Osteocyte (in vitro differentiated cells): ENCODE measurements at regions not wholly inside any gene's neighbourhood (a gene's known extent, or its start where the extent isn't known, plus 50 kb on each side); places are given as distances from the start of the nearest gene placed in this dataset.

Experiments
- DNase-seq: peaks from one replicate; pipeline ENCODE4 v3.0.0; 2021; ENCODE audit warnings: mixed read lengths; ENCODE audit not compliant: unreplicated experiment; ENCODE audit errors: extremely low spot score
- H3K27ac Mint-ChIP-seq: one replicate; pipeline ENCODE4 v1.8.0; 2021; ENCODE audit warnings: mild to moderate bottlenecking, mixed read lengths; ENCODE audit not compliant: unreplicated experiment
- H3K27me3 Mint-ChIP-seq: one replicate; pipeline ENCODE4 v1.8.0; 2021; ENCODE audit warnings: mixed read lengths; ENCODE audit not compliant: unreplicated experiment
- H3K36me3 Mint-ChIP-seq: one replicate; pipeline ENCODE4 v1.8.0; 2021; ENCODE audit warnings: mixed read lengths; ENCODE audit not compliant: unreplicated experiment
- H3K4me1 Mint-ChIP-seq: one replicate; pipeline ENCODE4 v1.8.0; 2021; ENCODE audit warnings: mixed read lengths; ENCODE audit not compliant: unreplicated experiment
- H3K4me3 Mint-ChIP-seq: one replicate; pipeline ENCODE4 v1.8.0; 2021; ENCODE audit warnings: mild to moderate bottlenecking, moderate library complexity, mixed read lengths; ENCODE audit not compliant: unreplicated experiment
- H3K9me3 Mint-ChIP-seq: one replicate; pipeline ENCODE4 v1.8.0; 2021; ENCODE audit warnings: mixed read lengths; ENCODE audit not compliant: unreplicated experiment
- TF ChIP-seq, protein P1 (sequence below): fragments of 200-600 bp; sonication (generic); IDR thresholded peaks from 2 replicates; pipeline ENCODE4 v1.5.0; 2021; ENCODE audit warnings: antibody characterized with exemption, mild to moderate bottlenecking, moderate library complexity

DNA sequence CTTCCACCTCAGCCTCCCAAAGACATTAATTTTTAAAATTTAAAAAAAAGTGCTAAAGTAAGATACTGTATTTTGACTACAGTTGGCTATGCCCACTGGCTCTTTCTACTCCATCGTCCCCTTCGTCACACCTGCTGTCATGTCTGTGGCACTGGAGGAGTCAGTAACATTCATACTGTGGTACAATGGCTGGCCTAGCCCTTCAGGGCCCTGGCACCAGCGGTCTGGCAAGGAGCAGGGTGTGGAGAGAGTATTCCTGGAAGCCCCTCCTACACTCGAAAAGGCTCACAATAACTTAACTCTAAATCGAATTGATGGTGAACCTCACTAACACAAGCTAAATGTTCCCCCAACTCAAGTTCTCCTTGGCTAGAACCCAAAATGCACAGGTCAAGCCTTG is 89.7 kb upstream of the RASGRF1 start:
- Mint-ChIP-seq H3K4me1 (peaks cover 4% of the 10 kb centered on the region), H3K4me3 (no peak overlapping the region), H3K9me3 (no peaks in the 10 kb centered on the region), H3K36me3 (no peaks in the 10 kb centered on the region), H3K27ac (no peak overlapping the region), H3K27me3 (peaks cover 9% of the 10 kb centered on the region)
- TF ChIP-seq, protein P1, sequence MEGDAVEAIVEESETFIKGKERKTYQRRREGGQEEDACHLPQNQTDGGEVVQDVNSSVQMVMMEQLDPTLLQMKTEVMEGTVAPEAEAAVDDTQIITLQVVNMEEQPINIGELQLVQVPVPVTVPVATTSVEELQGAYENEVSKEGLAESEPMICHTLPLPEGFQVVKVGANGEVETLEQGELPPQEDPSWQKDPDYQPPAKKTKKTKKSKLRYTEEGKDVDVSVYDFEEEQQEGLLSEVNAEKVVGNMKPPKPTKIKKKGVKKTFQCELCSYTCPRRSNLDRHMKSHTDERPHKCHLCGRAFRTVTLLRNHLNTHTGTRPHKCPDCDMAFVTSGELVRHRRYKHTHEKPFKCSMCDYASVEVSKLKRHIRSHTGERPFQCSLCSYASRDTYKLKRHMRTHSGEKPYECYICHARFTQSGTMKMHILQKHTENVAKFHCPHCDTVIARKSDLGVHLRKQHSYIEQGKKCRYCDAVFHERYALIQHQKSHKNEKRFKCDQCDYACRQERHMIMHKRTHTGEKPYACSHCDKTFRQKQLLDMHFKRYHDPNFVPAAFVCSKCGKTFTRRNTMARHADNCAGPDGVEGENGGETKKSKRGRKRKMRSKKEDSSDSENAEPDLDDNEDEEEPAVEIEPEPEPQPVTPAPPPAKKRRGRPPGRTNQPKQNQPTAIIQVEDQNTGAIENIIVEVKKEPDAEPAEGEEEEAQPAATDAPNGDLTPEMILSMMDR, result no peak
- no peak for DNase-seq

DNA sequence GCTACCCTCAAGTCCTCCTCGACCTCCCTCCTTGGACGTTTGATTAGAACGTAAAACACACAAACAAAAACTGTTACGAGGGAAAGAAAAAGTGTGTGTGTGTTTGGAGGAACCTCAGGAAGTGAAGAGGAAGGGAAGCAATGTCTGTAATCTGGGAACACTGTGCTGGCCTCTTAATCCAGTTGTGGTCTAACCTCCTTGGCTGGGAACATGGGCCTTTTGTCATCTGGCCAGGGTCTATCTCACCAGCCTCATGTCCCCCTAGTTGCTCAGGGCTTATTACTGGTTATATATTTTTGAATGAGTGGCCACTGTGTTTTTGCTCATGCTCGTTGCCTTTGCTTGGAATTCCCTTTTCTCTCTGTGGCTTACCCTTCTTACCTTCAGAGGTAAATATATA is 89.0 kb upstream of the RASGRF1 start:
- no peak for DNase-seq
- Mint-ChIP-seq H3K27me3 (peaks cover 9% of the 10 kb centered on the region), H3K9me3 (no peaks in the 10 kb centered on the region), H3K36me3 (no peaks in the 10 kb centered on the region), H3K4me3 (no peak overlapping the region), H3K27ac (no peak overlapping the region), H3K4me1 (peaks cover 4% of the 10 kb centered on the region)
- TF ChIP-seq, protein P1, result no peak

DNA sequence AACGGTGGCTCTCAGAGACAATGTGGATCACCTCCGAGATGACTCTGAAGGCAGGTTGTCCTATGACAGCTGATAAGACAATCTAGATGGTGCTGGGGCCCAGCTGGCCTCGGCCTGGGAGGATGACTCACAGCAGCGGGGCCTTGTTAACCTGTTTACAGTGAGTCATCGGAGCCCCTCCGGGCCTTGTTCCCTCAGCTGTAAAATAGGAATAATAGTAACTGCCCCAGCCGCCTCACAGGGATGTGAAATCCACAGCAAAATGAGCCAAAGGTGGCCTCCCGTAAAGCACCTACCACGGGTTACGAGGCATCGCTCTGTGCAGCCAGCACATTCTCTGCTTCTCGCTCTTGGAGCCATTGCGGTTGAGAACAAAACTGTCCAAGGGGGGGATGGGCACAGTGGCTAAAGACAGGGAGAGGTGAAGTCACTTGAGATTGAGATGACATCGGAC is 88.6 kb upstream of the RASGRF1 start:
- Mint-ChIP-seq H3K4me1 (peaks cover 4% of the 10 kb centered on the region), H3K4me3 (no peak overlapping the region), H3K27ac (no peak overlapping the region), H3K27me3 (peaks cover 7% of the 10 kb centered on the region), H3K36me3 (no peaks in the 10 kb centered on the region), H3K9me3 (no peaks in the 10 kb centered on the region)
- no peak for DNase-seq
- TF ChIP-seq, protein P1, result no peak

DNA sequence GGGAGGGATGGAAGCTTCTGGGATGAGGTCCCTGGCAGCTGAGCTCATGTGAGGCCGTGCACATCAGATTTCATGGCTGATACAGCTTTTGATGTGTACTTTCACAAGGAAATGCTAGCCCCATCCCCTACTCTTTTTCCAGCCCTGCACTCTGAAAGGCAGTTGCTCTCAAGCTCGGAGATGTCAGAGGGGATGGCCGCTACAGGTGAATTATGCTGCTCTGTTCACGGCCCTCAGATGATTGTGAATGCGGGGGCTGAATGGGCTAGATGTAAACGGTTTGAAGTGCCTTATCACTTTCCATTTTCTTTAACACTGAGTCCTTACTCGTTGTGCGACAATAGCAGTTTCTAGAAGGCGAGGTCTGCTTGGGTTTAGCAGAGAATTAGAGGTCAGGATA is 88.0 kb upstream of the RASGRF1 start:
- TF ChIP-seq, protein P1, result no peak
- Mint-ChIP-seq H3K4me3 (no peak overlapping the region), H3K9me3 (no peaks in the 10 kb centered on the region), H3K36me3 (no peaks in the 10 kb centered on the region), H3K4me1 (peaks cover 4% of the 10 kb centered on the region), H3K27me3 (peaks cover 7% of the 10 kb centered on the region), H3K27ac (no peak overlapping the region)
- DNase-seq, result no peak

DNA sequence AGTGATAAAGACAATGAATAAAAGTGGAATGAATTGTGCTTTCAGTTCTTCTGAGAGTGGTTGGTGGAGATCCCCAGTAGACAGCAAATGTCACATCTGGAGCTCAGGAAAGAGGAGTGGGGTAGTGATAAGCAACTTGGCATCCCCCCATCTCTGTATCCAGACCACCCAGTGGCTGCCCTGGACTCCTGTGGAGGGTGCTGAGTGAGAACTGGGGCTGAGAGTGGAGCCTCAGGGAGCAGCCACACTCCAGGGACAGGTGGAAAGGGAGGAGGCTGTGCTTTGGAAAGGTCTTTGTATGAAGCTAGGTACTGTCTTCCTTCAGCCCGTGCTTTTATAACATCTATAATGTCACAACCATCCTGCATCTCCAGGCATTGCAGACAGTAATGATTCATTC is 85.6 kb upstream of the RASGRF1 start:
- DNase-seq, result no peak
- no peaks in the 10 kb centered on the region for H3K9me3 Mint-ChIP-seq
- no peaks in the 10 kb centered on the region for H3K27me3 Mint-ChIP-seq
- peaks cover 17% of the 10 kb centered on the region for H3K4me1 Mint-ChIP-seq
- no peaks in the 10 kb centered on the region for H3K36me3 Mint-ChIP-seq
- TF ChIP-seq, protein P1, result no peak
- H3K27ac Mint-ChIP-seq, result no peak overlapping the region
- no peak overlapping the region for H3K4me3 Mint-ChIP-seq
